IPS-18a (cell line): ENCODE measurements at regions not wholly inside any gene's neighbourhood (a gene's known extent, or its start where the extent isn't known, plus 50 kb on each side); places are given as distances from the start of the nearest gene placed in this dataset.

Source experiments
- H3K27ac ChIP-seq: one replicate; pipeline ENCODE4 v1.5.1; 2013; ENCODE audit warnings: low read length
- H3K27me3 ChIP-seq: one replicate; pipeline ENCODE4 v1.6.1; 2013; ENCODE audit warnings: mild to moderate bottlenecking, low read length; ENCODE audit not compliant: control insufficient read depth, insufficient read depth
- H3K36me3 ChIP-seq: one replicate; pipeline ENCODE4 v1.6.1; 2013; ENCODE audit warnings: low read depth, low read length; ENCODE audit not compliant: control insufficient read depth
- H3K4me1 ChIP-seq: one replicate; pipeline ENCODE4 v1.6.1; 2013; ENCODE audit warnings: low read depth, low read length; ENCODE audit not compliant: control insufficient read depth
- H3K4me3 ChIP-seq: one replicate; pipeline ENCODE4 v1.5.1; 2013; ENCODE audit warnings: low read length
- H3K9ac ChIP-seq: one replicate; pipeline ENCODE4 v1.6.1; 2013; ENCODE audit warnings: mild to moderate bottlenecking, low read length, moderate library complexity
- H3K9me3 ChIP-seq: one replicate; pipeline ENCODE4 v1.6.1; 2013; ENCODE audit warnings: low read depth, low read length; ENCODE audit not compliant: control insufficient read depth

DNA sequence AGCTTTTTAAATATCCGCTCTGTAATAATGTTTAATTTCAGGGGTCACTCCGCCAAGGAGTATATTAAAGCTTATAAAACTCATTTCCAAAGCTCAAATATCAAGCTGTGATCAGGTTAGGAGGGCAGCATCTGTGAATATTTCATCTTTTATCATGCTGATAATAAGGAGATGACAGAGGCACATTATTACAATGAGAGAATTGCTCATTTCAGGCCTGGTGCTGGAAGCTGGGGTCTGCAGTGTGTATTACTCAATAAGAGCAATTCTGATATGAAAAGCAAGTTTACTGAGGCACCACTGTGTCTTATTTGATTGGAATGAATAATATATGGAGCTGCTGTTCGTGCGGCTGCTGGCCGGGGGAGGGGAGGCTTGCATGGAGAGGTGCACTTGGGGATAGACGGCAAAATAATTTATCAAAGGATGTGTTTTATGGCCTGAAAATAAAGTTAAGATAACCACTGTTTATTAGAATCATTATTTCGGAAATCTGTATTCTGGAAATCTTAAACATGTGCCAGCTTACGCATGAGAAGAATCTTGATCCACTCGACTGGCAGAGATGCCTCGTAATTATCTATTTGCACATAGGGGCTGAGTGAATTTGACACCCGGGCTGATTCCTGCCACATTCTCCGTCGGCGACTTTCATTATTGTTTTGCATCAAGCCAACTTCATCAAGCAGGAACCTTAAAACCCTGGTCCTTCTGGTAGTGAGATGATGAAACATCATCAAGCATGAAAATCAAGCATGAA, 173.2 kb downstream of the RRAGC start:
- Histone ChIP-seq H3K4me1 (peaks cover 7% of the 10 kb centered on the region), H3K4me3 (no peak overlapping the region), H3K27me3 (no peaks in the 10 kb centered on the region), H3K36me3 (no peaks in the 10 kb centered on the region), H3K9ac (no peak overlapping the region), H3K27ac (no peak overlapping the region), H3K9me3 (no peaks in the 10 kb centered on the region)

DNA sequence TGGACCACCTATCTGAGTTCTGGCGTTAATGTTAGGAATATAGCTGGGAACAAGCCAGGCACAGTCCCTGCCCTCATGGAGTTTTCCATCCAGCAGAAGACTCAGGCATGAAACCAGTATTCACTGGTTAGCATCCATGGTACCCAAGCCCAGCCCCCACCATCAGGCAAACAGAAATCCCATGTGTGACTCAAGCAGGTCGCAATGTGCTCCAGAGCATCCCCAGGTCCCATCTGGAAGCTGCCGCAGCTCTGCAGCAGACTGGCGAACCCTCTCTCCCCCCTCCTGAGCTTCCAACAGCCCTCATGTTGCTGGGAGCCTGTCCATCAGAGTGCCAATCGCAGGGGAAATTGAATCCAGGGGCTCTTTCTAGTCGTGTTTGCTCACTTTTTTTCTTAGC, 174.2 kb downstream of the RRAGC start:
- no peaks in the 10 kb centered on the region for H3K9me3 ChIP-seq
- H3K27me3 ChIP-seq: no peaks in the 10 kb centered on the region

DNA sequence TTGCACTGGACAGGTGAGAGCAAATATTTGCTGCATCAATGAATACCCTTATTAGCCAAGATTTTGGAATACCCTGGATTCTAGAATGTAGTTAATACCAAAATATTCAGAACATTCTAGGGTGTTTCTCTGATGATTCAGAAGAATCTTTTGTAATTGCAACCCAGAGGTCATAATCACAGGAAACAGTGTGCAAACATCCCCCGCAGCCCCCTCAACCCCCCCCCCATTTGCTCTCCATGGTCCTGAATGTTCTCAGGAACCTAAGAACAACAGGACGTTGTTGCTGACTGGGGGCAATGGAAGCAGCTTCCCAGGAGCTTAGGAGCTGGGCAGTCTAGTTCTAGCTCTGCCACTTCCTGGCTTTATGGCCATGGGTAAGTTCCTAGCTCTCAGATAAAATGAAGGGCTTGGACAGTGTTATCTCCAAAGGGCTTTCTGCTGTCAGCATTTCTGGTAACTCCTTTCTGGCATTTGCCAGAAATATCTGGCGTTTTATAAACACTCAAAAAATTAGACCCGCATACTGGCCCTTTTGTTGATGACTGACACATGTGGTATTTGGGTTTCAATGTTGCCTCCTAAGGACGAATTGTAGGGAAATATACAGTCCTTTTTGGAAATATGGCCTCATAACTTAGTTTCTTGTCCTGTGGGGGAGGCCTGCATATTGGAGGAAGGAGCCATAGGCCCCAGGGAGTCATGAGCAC, 178.6 kb downstream of the RRAGC start:
- H3K27ac ChIP-seq: no peak overlapping the region
- H3K4me3 ChIP-seq: no peak overlapping the region
- H3K4me1 ChIP-seq: no peaks in the 10 kb centered on the region
- no peaks in the 10 kb centered on the region for H3K27me3 ChIP-seq
- H3K9ac ChIP-seq: no peak overlapping the region
- H3K36me3 ChIP-seq: no peaks in the 10 kb centered on the region
- no peaks in the 10 kb centered on the region for H3K9me3 ChIP-seq

More for the DNA sequence above, 174.2 kb downstream of the RRAGC start:
- Histone ChIP-seq H3K4me3 (no peak overlapping the region), H3K27ac (no peak overlapping the region), H3K36me3 (no peaks in the 10 kb centered on the region), H3K4me1 (peaks cover 7% of the 10 kb centered on the region), H3K9ac (no peak overlapping the region)

DNA sequence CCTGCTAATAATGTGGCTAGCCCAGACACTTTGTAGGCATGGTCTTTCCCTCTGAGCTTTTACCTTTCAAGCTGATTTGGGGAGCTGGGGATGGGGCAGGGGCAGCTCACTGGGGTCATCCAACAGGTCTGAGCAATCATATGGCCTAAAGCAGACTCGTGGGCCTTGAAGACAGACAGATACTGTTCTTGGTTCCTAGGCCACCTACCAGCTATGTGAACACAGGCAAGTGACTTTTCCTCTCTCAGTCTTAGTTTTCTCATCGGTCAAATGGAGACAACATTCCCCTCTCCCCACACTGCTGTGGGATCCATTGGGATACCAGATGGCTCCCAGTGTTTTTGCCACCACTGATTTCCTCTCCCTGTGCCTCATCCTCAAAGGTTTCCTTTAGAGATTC, 181.8 kb downstream of the RRAGC start:
- Histone ChIP-seq H3K9ac (no peak overlapping the region), H3K27ac (no peak overlapping the region), H3K4me3 (no peak overlapping the region), H3K27me3 (no peaks in the 10 kb centered on the region), H3K9me3 (no peaks in the 10 kb centered on the region), H3K4me1 (no peaks in the 10 kb centered on the region), H3K36me3 (no peaks in the 10 kb centered on the region)

DNA sequence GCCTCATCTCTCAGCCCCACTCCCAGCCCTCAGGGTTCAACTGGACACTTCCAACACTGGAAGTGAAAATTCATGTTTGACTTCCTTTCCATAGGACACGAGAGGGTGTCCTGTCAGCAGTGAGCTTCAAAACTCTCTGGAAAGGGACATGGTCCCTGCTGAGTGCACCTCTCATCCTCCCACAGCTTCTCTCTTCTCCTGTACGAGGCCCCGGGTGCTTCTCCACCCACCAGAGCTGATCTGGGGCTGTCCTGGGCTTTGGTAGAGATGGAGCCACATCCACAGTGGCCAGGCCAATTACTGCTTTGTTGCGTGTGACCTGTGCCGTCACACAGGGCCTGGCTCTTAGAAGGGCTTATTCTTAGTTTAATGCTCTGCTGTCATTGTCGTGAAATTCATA, 182.3 kb downstream of the RRAGC start:
- Histone ChIP-seq H3K4me1 (no peaks in the 10 kb centered on the region), H3K4me3 (no peak overlapping the region), H3K27me3 (no peaks in the 10 kb centered on the region), H3K27ac (no peak overlapping the region), H3K36me3 (no peaks in the 10 kb centered on the region), H3K9me3 (no peaks in the 10 kb centered on the region), H3K9ac (no peak overlapping the region)

DNA sequence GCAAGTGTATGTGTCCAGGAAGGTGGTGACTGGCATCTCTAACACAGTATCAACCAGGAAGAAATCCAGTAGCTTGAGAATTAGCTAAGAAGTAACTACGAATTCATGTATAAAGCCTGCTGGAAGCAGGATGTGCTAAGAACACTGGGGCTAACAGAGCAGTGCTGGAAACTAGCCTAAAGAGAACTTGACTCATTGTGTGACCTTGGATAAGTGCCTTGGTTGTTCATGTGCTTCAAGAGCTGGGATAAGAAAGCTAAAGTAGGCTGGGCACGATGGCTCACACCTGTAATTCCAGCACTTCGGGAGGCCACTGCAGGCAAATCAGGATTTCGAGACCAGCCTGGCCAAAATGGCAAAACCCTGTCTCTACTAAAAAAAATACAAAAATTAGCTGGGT, 186.9 kb downstream of the RRAGC start:
- no peak overlapping the region for H3K27ac ChIP-seq
- H3K4me3 ChIP-seq: no peak overlapping the region
- no peaks in the 10 kb centered on the region for H3K36me3 ChIP-seq
- no peak overlapping the region for H3K9ac ChIP-seq
- H3K4me1 ChIP-seq: no peaks in the 10 kb centered on the region
- no peaks in the 10 kb centered on the region for H3K9me3 ChIP-seq
- no peaks in the 10 kb centered on the region for H3K27me3 ChIP-seq

DNA sequence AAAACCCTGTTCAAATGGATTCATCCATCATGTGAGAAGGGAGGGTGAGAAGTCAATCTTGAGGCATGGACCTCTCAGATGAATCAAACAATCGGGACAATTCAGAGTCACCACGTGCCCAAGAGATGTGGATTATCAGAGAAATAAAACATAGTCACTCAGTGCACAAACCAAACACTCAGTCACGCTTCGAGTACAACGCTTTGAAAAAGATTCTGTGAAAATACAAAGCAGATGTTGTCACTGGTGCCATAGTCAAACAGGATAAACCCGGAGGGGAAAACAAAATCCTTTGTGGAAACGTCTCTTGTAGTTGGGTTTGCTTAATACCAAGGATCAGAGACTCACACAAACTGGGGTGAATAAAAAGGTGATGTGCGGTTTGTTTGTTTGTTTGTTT, 188.4 kb downstream of the RRAGC start:
- no peak overlapping the region for H3K27ac ChIP-seq
- H3K27me3 ChIP-seq: no peaks in the 10 kb centered on the region
- H3K4me1 ChIP-seq: no peaks in the 10 kb centered on the region
- no peak overlapping the region for H3K4me3 ChIP-seq
- H3K9ac ChIP-seq: no peak overlapping the region
- H3K36me3 ChIP-seq: no peaks in the 10 kb centered on the region
- H3K9me3 ChIP-seq: no peaks in the 10 kb centered on the region

DNA sequence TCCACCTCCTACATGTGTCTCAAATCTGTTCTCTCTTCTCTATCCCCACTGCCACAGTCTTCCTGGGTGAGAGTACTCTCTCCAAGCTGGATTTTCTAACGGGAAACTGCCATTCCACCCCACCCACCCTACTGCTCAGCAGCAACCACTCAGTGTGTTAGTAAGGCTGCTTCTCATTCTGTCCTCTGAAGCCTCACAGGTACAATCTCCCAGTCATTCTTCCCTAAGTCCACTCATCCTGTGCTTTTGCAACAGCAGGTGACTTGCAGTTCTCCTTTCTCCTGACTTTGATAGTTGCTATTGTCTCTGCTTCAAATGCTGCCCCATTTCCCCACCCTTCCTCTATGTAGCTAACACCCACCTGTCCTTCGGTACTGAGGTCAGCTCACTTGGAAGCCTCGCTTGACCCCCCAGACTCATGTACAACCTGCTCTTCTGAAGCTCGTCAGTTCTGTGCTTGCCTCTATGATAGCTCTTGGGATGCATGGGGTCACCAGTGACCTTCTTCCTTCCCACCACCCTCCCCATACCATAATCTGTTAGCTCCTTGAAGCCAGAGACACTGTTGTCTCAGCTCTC, 188.9 kb downstream of the RRAGC start:
- Histone ChIP-seq H3K27ac (no peak overlapping the region), H3K4me1 (no peaks in the 10 kb centered on the region), H3K9me3 (no peaks in the 10 kb centered on the region), H3K27me3 (no peaks in the 10 kb centered on the region), H3K9ac (no peak overlapping the region), H3K4me3 (no peak overlapping the region), H3K36me3 (no peaks in the 10 kb centered on the region)

DNA sequence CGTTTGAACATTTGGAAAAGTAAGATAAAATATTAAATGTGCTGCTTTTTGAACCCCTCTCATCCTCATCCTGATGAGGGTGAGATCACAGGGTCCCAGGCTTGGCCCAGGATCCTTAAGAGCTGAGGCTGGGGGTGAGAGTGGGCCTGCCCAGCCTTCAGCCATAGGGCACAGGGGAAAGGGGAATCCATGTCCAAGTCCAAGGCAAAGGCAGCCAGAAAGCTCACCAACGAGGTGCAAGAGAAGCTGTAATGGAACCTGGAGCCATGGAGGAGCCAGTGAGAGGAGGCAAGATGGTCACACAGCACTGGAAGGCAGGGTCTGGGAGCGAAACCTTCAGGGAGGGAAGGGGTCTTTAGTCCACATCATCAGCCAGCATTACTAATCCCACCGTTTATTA, 191.9 kb downstream of the RRAGC start:
- no peak overlapping the region for H3K9ac ChIP-seq
- H3K4me3 ChIP-seq: no peak overlapping the region
- H3K36me3 ChIP-seq: no peaks in the 10 kb centered on the region
- no peaks in the 10 kb centered on the region for H3K27me3 ChIP-seq
- H3K27ac ChIP-seq: no peak overlapping the region
- H3K4me1 ChIP-seq: no peaks in the 10 kb centered on the region
- H3K9me3 ChIP-seq: no peaks in the 10 kb centered on the region

DNA sequence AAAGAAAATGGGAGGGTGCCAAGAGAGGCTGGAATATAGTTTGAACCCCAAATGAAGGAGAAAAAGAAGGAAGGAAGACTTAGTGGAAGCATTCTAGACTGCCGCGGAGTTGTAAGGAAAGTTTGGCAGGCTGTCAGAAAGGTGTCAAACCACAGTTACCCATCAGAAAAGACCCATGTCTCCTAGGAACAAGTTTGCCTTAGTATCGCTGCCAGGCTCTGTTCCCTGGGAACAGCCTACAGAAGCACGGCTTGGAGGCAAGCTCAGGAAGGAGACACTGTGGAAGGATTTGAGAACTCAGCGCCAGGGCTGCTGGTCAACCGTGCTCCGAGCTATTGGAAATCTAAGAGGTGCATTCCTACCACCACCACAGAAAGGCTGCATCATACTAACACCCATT, 197.4 kb downstream of the RRAGC start:
- no peaks in the 10 kb centered on the region for H3K27me3 ChIP-seq
- H3K9ac ChIP-seq: no peak overlapping the region
- H3K4me1 ChIP-seq: peaks cover 4% of the 10 kb centered on the region

DNA sequence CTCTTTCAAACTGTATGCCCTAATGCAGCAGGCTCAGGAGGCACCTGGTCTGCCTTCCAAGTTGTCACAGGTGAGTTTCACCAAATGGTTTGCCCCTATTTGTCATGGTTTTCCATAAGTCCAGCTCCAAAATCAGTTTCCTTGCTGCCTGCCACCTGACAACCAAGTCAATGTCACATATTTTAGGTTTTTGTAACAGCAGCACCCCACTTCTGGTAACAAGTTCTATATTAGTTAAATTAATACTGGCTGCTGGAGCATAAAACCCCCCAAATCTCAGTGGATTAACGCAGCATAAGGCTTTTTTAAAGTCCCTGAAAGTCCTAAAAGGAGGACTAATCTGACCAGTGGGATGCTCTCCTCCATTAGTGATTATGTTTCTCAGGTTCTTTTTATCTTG, 200.7 kb downstream of the RRAGC start:
- H3K36me3 ChIP-seq: no peaks in the 10 kb centered on the region
- no peak overlapping the region for H3K9ac ChIP-seq
- no peaks in the 10 kb centered on the region for H3K27me3 ChIP-seq
- H3K4me3 ChIP-seq: no peak overlapping the region
- H3K27ac ChIP-seq: no peak overlapping the region
- H3K4me1 ChIP-seq: peaks cover 9% of the 10 kb centered on the region
- H3K9me3 ChIP-seq: no peaks in the 10 kb centered on the region

More for the DNA sequence above, 197.4 kb downstream of the RRAGC start:
- Histone ChIP-seq H3K27ac (no peak overlapping the region), H3K36me3 (no peaks in the 10 kb centered on the region), H3K9me3 (no peaks in the 10 kb centered on the region), H3K4me3 (no peak overlapping the region)
